Psoas muscle (tissue), 7 donors: ENCODE measurements at regions not wholly inside any gene's neighbourhood (a gene's known extent, or its start where the extent isn't known, plus 50 kb on each side); places are given as distances from the start of the nearest gene placed in this dataset.

ENCODE experiments used
- ATAC-seq, 4 donors: fragments of 200-7000 bp; cut with Tn5 transposase; one replicate each; pipeline ENCODE4 v1.9.1; 2020; ENCODE audit warnings: moderate library complexity in 3 of 4, mild to moderate bottlenecking in 2 of 4
- DNase-seq, 2 donors: peaks; one replicate each; pipeline ENCODE4 v3.0.0-alpha.2; 2020
- H3K27ac ChIP-seq: fragments of 200-600 bp; one replicate; pipeline ENCODE4 v1.8.0; 2022
- H3K27me3 ChIP-seq, 3 donors: fragments of 200-600 bp in 1 of 3; one replicate each; pipeline versions ENCODE4 v1.6.1 to v1.8.0; 2013 to 2022; ENCODE audit warnings: low read length in 2 of 3, mild to moderate bottlenecking in 2 of 3, moderate library complexity in 1 of 3; ENCODE audit not compliant: insufficient read depth in 3 of 3
- H3K36me3 ChIP-seq, 2 donors: fragments of 200-600 bp in 1 of 2; one replicate each; pipeline versions ENCODE4 v1.6.1 to v1.8.0; 2013 to 2022; ENCODE audit warnings: low read depth in 1 of 2, mild to moderate bottlenecking in 1 of 2, moderate library complexity in 1 of 2; ENCODE audit not compliant: insufficient read depth in 1 of 2
- H3K4me1 ChIP-seq: fragments of 200-600 bp; one replicate; pipeline ENCODE4 v1.8.0; 2022
- H3K4me3 ChIP-seq: fragments of 200-600 bp; one replicate; pipeline ENCODE4 v1.8.0; 2022; ENCODE audit warnings: mild to moderate bottlenecking
- H3K9me3 ChIP-seq: fragments of 200-600 bp; one replicate; pipeline ENCODE4 v1.8.0; 2022
- WGBS, 3 donors: extraction: QIAGEN DNeasy Blood & Tissue Kit; methylation state at CpG; one replicate each; pipeline versions ENCODE4 v1.1.6 to v1.1.7; 2013; 5-methylcytosine and 5-hydroxymethylcytosine counted together
- intact Hi-C, 2 donors: fragments of 100-400 bp; cut with DNase I; formaldehyde crosslinking; loops; one replicate each; pipeline versions ENCODE4 v1.11.0 to v1.14.2; 2022
- TF ChIP-seq, protein P1 (sequence below): fragments of 200-600 bp; IDR thresholded peaks from one replicate; pipeline ENCODE4 v1.8.0; 2022; ENCODE audit warnings: antibody characterized with exemption
- donor health status: healthy with polysubstance abuse.
- donor health status: DM: no; HTN: no; CAD: no; lungs with moderate emphysema.
- donor health status: Bipolar disorder and iron deficiency.
- donor health status: healthy.
- donor health status: DM: yes; HTN: yes; CAD: no.
- donor health status: DM: no; HTN: no; CAD: no.
- donor health status: DM: yes; HTN: yes; CAD: no.

DNA sequence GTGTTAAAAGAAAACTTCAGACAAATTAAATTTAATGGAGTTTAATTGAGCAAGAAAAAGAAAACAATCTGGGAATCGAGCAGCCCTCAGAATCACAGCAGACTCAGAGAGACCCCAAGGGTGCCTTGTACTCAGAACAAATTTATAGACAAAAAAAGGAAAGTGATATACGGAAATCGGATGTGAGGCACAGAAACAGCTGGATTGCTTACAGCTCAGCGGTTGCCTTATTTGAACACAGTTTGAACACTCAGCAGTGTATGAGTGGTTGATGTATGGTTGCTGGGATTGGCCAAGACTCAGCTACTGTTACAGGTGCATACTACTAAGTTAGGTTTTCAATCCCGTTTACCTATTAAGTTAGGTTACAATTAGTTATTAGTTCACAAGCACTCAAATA is 103.8 kb upstream of the LYZL1 start:
- no peaks in the 10 kb centered on the region for H3K4me1 ChIP-seq
- DNase-seq (no peak), ATAC-seq (no peak)
- H3K27me3 ChIP-seq, result no peaks in the 10 kb centered on the region
- no peaks in the 10 kb centered on the region for H3K36me3 ChIP-seq
- 65 to 75% (median 74%) methylated on average over 5 of the region's 5 CpGs for WGBS, 3 donors
- intact Hi-C loops, result no loop called here
- no peaks in the 10 kb centered on the region for H3K9me3 ChIP-seq
- no peak overlapping the region for H3K4me3 ChIP-seq
- TF ChIP-seq, protein P1, sequence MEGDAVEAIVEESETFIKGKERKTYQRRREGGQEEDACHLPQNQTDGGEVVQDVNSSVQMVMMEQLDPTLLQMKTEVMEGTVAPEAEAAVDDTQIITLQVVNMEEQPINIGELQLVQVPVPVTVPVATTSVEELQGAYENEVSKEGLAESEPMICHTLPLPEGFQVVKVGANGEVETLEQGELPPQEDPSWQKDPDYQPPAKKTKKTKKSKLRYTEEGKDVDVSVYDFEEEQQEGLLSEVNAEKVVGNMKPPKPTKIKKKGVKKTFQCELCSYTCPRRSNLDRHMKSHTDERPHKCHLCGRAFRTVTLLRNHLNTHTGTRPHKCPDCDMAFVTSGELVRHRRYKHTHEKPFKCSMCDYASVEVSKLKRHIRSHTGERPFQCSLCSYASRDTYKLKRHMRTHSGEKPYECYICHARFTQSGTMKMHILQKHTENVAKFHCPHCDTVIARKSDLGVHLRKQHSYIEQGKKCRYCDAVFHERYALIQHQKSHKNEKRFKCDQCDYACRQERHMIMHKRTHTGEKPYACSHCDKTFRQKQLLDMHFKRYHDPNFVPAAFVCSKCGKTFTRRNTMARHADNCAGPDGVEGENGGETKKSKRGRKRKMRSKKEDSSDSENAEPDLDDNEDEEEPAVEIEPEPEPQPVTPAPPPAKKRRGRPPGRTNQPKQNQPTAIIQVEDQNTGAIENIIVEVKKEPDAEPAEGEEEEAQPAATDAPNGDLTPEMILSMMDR, result no peak
- no peak overlapping the region for H3K27ac ChIP-seq

DNA sequence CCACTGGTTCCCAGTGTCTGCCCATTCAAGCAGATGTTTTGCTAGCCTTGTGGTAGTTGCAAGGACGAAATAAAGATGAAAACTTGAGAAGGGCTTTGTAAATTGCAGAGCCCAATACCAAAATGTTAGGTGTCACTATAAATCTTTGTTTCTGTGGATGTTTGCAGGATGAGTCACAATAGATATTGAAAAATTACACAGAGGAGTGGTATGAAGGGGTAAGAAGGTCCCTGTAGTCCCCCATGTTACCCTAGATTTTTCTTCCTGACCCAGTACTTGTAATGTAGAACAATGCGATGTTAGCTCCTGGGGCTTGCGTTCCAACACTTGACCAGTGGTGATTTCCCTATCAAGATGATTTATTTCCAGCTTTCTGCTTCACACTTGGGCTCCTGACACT is 102.6 kb upstream of the LYZL1 start:
- WGBS, 3 donors, result 89 to 92% (median 90%) methylated on average over 3 of the region's 3 CpGs
- Histone ChIP-seq H3K4me1 (no peaks in the 10 kb centered on the region), H3K9me3 (no peaks in the 10 kb centered on the region), H3K4me3 (no peak overlapping the region), H3K27ac (no peak overlapping the region), H3K36me3 (no peaks in the 10 kb centered on the region), H3K27me3 (no peaks in the 10 kb centered on the region)
- intact Hi-C loops, result no loop called here
- TF ChIP-seq, protein P1, result no peak
- ATAC-seq, result no peak
- no peak for DNase-seq

DNA sequence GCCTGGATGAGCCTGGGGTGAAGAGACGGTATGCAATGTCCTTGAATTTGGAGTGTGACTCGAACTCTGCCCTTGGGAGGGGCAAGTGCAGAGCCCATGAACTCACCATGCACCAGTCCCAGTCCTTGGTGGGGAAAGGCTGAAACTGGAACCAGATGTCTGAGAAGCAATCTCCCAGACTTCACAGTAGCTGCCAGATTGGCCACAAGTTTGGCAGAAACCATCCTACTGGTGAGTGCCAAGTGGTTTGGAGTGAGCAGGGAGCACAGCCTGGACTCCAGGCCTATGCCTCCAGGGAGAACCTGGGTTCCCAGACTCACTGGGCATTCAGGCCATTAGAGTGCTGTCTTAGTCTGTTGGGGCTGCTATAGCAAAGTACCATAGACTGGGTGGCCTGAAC is 99.6 kb upstream of the LYZL1 start:
- no peak overlapping the region for H3K4me3 ChIP-seq
- DNase-seq, result no peak
- no peak overlapping the region for H3K27ac ChIP-seq
- TF ChIP-seq, protein P1, result no peak
- no peaks in the 10 kb centered on the region for H3K9me3 ChIP-seq
- peak in 3 of 4 donors; percentile 25 to 57 (median 48) for ATAC-seq
- no peaks in the 10 kb centered on the region for H3K27me3 ChIP-seq
- intact Hi-C loops, result no loop called here
- WGBS, 3 donors, result 10 to 36% (median 28%) methylated on average over 2 of the region's 2 CpGs
- H3K4me1 ChIP-seq, result no peaks in the 10 kb centered on the region
- H3K36me3 ChIP-seq, result no peaks in the 10 kb centered on the region

DNA sequence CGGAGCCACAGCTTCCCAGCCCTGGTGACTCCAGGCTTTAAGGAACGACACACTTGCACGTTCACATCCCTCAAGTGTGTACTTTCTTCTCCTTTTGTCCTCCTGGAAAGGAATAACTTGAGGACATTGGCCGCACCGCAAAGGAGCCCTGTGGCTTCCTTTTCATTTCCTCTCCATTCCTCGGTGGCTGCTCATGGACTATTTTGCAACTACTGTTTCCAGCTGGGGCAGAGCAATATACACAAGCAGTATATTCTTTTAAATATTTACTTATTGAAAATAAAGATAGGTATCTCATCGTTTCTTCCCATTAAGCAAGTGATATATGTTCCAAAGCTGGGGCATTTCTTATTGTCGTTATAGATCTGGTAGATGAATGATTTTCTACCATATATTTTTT is 97.2 kb upstream of the LYZL1 start:
- intact Hi-C loops, result no loop called here
- Histone ChIP-seq H3K36me3 (no peaks in the 10 kb centered on the region), H3K9me3 (no peaks in the 10 kb centered on the region), H3K4me3 (no peak overlapping the region), H3K27ac (no peak overlapping the region), H3K27me3 (no peaks in the 10 kb centered on the region), H3K4me1 (no peaks in the 10 kb centered on the region)
- no peak for ATAC-seq
- DNase-seq, result no peak
- TF ChIP-seq, protein P1, result no peak
- WGBS, 3 donors, result 76 to 86% (median 79%) methylated on average over 8 of the region's 8 CpGs

DNA sequence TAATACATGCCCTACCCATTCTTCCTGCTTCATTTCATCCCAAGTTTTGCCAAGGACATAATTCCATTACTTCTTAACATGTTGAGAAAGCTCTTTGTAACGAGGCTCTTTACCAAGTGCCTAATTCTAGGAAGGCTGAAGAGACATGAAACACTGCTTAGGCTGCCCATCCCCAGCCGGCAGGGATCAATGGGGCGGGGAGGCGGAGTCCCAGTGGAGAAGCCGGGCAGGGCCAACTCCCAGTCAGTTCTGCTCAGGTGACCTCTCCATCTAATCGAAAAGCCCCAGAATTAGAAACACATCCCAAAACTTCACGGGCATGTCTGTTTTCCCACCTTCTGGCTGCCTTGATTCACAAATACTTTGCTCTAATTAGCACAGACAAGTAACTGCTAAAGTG is 89.5 kb upstream of the LYZL1 start:
- no peak overlapping the region for H3K27ac ChIP-seq
- DNase-seq (no peak), ATAC-seq (no peak)
- WGBS, 3 donors, result 46 to 53% (median 48%) methylated on average over 7 of the region's 7 CpGs
- intact Hi-C loops, result no loop called here
- H3K36me3 ChIP-seq, result no peaks in the 10 kb centered on the region
- no peak overlapping the region for H3K4me3 ChIP-seq
- H3K4me1 ChIP-seq, result no peaks in the 10 kb centered on the region
- TF ChIP-seq, protein P1, result no peak
- H3K9me3 ChIP-seq, result no peaks in the 10 kb centered on the region
- H3K27me3 ChIP-seq, result no peaks in the 10 kb centered on the region
